Prostate gland (tissue), 2 donors: ENCODE measurements at regions not wholly inside any gene's neighbourhood (a gene's known extent, or its start where the extent isn't known, plus 50 kb on each side); places are given as distances from the start of the nearest gene placed in this dataset.

Experiments
- POLR2A ChIP-seq: fragments of 450-650 bp; IDR thresholded peaks from one replicate; pipeline ENCODE4 v1.6.1; 2016; ENCODE audit warnings: antibody characterized with exemption, mild to moderate bottlenecking
- POLR2AphosphoS5 ChIP-seq: sonication (generic); formaldehyde crosslinking; IDR thresholded peaks from one replicate; pipeline ENCODE4 v1.6.1; 2017; ENCODE audit warnings: antibody characterized with exemption
- TF ChIP-seq, protein P1 (sequence below), 4 experiments: fragments of 200-600 bp in 2 of 4; fragments of 450-650 bp in 2 of 4; sonication (generic) in 2 of 4; IDR thresholded peaks; 1 replicate in 3 of 4; 2 replicates in 1 of 4; pipeline ENCODE4 v1.5.1; 2016 to 2019; ENCODE audit warnings: antibody characterized with exemption in 4 of 4, mild to moderate bottlenecking in 2 of 4, moderate library complexity in 2 of 4

DNA sequence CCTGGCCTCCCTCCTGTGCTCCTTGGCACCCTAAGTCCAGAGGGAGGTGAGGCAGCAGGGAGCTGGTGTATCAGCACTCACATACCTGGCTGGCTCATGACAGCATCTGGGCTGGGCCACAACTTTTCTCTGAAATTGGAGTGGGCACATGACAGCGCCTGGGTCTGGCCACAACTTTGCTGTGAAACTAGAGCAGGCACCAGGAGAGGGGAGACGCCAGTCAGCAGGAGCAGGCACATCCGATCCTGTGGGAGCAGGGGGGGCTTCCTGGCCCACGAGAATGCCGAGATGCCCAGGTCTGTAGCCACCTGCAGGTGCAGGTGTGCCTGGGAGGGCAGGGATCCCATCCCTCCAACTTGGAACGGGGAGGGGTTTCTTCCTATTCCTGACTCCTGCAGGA is 69.7 kb upstream of the PPP3CA start:
- TF ChIP-seq, protein P1, sequence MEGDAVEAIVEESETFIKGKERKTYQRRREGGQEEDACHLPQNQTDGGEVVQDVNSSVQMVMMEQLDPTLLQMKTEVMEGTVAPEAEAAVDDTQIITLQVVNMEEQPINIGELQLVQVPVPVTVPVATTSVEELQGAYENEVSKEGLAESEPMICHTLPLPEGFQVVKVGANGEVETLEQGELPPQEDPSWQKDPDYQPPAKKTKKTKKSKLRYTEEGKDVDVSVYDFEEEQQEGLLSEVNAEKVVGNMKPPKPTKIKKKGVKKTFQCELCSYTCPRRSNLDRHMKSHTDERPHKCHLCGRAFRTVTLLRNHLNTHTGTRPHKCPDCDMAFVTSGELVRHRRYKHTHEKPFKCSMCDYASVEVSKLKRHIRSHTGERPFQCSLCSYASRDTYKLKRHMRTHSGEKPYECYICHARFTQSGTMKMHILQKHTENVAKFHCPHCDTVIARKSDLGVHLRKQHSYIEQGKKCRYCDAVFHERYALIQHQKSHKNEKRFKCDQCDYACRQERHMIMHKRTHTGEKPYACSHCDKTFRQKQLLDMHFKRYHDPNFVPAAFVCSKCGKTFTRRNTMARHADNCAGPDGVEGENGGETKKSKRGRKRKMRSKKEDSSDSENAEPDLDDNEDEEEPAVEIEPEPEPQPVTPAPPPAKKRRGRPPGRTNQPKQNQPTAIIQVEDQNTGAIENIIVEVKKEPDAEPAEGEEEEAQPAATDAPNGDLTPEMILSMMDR (IDR thresholded peaks at IDR 0.05), result no peak
- TF ChIP-seq POLR2A, result no peak
- no peak for TF ChIP-seq POLR2AphosphoS5
